Neural cell (in vitro differentiated cells): ENCODE measurements at regions not wholly inside any gene's neighbourhood (a gene's known extent, or its start where the extent isn't known, plus 50 kb on each side); places are given as distances from the start of the nearest gene placed in this dataset.

ENCODE experiments used
- CTCF ChIP-seq: fragments of 450-650 bp; IDR thresholded peaks from 2 replicates; pipeline ENCODE4 v1.5.1; 2014; ENCODE audit warnings: antibody characterized with exemption, mild to moderate bottlenecking, moderate library complexity; ENCODE audit not compliant: poor library complexity, severe bottlenecking
- EP300 ChIP-seq: fragments of 450-650 bp; conservative IDR thresholded peaks from 2 replicates; pipeline ENCODE4 v1.6.1; 2014; ENCODE audit warnings: antibody characterized with exemption, mild to moderate bottlenecking, moderate library complexity; ENCODE audit not compliant: poor library complexity, severe bottlenecking
- EZH2 ChIP-seq: fragments of 200-600, 300-800 bp; shearing (Covaris generic), sonication (generic); IDR thresholded peaks from 2 replicates; pipeline ENCODE4 v1.6.1; 2014; ENCODE audit warnings: antibody characterized with exemption, low read length, borderline replicate concordance, mild to moderate bottlenecking; ENCODE audit not compliant: insufficient read depth, poor library complexity, severe bottlenecking
- POLR2AphosphoS5 ChIP-seq: IDR thresholded peaks from 2 replicates; pipeline ENCODE4 v1.6.1; 2012
- RAD21 ChIP-seq: fragments of 450-650 bp; conservative IDR thresholded peaks from 2 replicates; pipeline ENCODE4 v1.6.1; 2014; ENCODE audit warnings: antibody characterized with exemption, mild to moderate bottlenecking, moderate library complexity
- SMC3 ChIP-seq: fragments of 450-650 bp; conservative IDR thresholded peaks from 2 replicates; pipeline ENCODE4 v1.6.1; 2014; ENCODE audit warnings: antibody characterized with exemption, mild to moderate bottlenecking, moderate library complexity; ENCODE audit not compliant: poor library complexity
- TAF1 ChIP-seq: IDR thresholded peaks from 2 replicates; pipeline ENCODE4 v1.6.1; 2012; ENCODE audit warnings: low read depth
- TF ChIP-seq, protein P1 (sequence below): IDR thresholded peaks from 2 replicates; pipeline ENCODE4 v1.6.1; 2012; ENCODE audit warnings: borderline replicate concordance

DNA sequence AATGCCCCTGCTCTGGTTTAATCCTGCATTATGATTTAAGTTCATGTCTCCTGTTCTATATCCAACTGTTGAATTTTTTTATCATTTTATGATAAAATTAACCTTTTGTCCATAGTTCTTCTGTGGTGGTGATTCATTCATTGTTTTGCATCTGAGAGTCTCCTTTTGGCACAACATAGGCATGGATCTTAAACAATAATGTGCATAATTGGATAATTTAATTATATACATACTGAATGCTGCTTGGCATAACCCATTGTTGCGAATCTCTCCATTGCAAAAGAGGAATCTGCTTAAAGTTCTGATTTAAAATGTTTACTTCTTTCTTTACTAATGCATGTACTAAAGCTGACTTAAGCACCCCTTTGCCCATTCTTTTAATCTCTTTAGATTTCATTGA is 2788.4 kb downstream of the PCDH9 start:
- no peak for TF ChIP-seq CTCF
- no peak for TF ChIP-seq EP300
- TF ChIP-seq, protein P1, sequence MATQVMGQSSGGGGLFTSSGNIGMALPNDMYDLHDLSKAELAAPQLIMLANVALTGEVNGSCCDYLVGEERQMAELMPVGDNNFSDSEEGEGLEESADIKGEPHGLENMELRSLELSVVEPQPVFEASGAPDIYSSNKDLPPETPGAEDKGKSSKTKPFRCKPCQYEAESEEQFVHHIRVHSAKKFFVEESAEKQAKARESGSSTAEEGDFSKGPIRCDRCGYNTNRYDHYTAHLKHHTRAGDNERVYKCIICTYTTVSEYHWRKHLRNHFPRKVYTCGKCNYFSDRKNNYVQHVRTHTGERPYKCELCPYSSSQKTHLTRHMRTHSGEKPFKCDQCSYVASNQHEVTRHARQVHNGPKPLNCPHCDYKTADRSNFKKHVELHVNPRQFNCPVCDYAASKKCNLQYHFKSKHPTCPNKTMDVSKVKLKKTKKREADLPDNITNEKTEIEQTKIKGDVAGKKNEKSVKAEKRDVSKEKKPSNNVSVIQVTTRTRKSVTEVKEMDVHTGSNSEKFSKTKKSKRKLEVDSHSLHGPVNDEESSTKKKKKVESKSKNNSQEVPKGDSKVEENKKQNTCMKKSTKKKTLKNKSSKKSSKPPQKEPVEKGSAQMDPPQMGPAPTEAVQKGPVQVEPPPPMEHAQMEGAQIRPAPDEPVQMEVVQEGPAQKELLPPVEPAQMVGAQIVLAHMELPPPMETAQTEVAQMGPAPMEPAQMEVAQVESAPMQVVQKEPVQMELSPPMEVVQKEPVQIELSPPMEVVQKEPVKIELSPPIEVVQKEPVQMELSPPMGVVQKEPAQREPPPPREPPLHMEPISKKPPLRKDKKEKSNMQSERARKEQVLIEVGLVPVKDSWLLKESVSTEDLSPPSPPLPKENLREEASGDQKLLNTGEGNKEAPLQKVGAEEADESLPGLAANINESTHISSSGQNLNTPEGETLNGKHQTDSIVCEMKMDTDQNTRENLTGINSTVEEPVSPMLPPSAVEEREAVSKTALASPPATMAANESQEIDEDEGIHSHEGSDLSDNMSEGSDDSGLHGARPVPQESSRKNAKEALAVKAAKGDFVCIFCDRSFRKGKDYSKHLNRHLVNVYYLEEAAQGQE = no peak
- TF ChIP-seq RAD21 = no peak
- no peak for TF ChIP-seq TAF1
- no peak for TF ChIP-seq EZH2
- no peak for TF ChIP-seq POLR2AphosphoS5
- no peak for TF ChIP-seq SMC3
